SK-N-MC (cell line): ENCODE measurements at regions not wholly inside any gene's neighbourhood (a gene's known extent, or its start where the extent isn't known, plus 50 kb on each side); places are given as distances from the start of the nearest gene placed in this dataset.

Experiments used
- EZH2 ChIP-seq: fragments of 200-600 bp; sonication (generic); IDR thresholded peaks from one replicate; pipeline ENCODE4 v1.6.1; 2017; ENCODE audit warnings: antibody characterized with exemption
- POLR2AphosphoS5 ChIP-seq: IDR thresholded peaks from 2 replicates; pipeline ENCODE4 v1.6.1; 2012; ENCODE audit warnings: mild to moderate bottlenecking, low read depth, low read length, borderline replicate concordance

DNA sequence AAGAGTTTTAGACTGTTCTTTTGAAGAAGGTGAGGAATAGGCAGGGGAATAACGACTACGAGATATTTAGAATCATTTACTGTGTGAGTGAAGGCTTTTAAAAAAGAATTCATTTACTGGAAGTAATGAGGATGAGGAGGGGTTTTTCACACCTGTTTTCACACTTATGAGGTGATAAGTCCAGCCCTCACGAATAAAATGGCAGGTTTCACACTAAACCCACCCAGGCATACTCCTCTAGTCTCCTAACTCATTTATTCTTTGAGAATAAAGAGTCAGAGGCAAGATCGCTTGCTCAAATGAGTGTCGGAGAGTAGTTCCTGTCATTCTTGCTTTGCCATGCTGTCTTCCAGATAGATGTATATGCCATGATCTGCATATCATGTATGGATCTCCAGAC is 79.0 kb upstream of the ZEB2 start:
- TF ChIP-seq EZH2 (no peak), POLR2AphosphoS5 (no peak)
